ENCODE measurements at regions not wholly inside any gene's neighbourhood (a gene's known extent, or its start where the extent isn't known, plus 50 kb on each side); places are given as distances from the start of the nearest gene placed in this dataset.
"Not testable (repeated sequence)": the region's sequence is repeated elsewhere in the genome, so short reads cannot be mapped to it uniquely, and the experiment has no call there.

- DNase-seq (ENCODE audit: low spot score) = no peak
Measured at GRCh38 chr21:38112219-38112789, 144.5 kb upstream of the KCNJ15 start.

- DNase-seq (ENCODE audit: low spot score) = no peak
Measured at GRCh38 chr21:38114717-38115333, 142.0 kb upstream of the KCNJ15 start.

- DNase-seq (ENCODE audit: low spot score) = no peak
Measured at GRCh38 chr21:38115870-38116269, 140.9 kb upstream of the KCNJ15 start.

GRCh38 chr21:38119793-38120192, 137.0 kb upstream of the KCNJ15 start:
- no peak for DNase-seq (ENCODE audit: low spot score)

GRCh38 chr21:38120679-38120983, 136.2 kb upstream of the KCNJ15 start:
- not testable (repeated sequence) for DNase-seq (ENCODE audit: low spot score)

- no peak for DNase-seq (ENCODE audit: low spot score)
Measured at GRCh38 chr21:38120984-38121855, 135.6 kb upstream of the KCNJ15 start.

GRCh38 chr21:38121888-38122720, 134.7 kb upstream of the KCNJ15 start:
- DNase-seq (ENCODE audit: low spot score) = no peak

- DNase-seq (ENCODE audit: low spot score) = no peak
Measured at GRCh38 chr21:38123626-38124025, 133.2 kb upstream of the KCNJ15 start.

- peak; percentile 69 for DNase-seq (ENCODE audit: low spot score)
Measured at GRCh38 chr21:38126666-38127303, 130.0 kb upstream of the KCNJ15 start.

- no peak for DNase-seq (ENCODE audit: low spot score)
Measured at GRCh38 chr21:38129711-38130110, 127.1 kb upstream of the KCNJ15 start.

GRCh38 chr21:38133240-38133639, 123.6 kb upstream of the KCNJ15 start:
- DNase-seq (ENCODE audit: low spot score) = no peak

GRCh38 chr21:38134084-38134873, 122.5 kb upstream of the KCNJ15 start:
- DNase-seq (ENCODE audit: low spot score) = no peak

GRCh38 chr21:38136201-38136600, 120.6 kb upstream of the KCNJ15 start:
- peak; percentile 22 for DNase-seq (ENCODE audit: low spot score)

- DNase-seq (ENCODE audit: low spot score) = no peak
Measured at GRCh38 chr21:38139380-38140168, 117.2 kb upstream of the KCNJ15 start.

- DNase-seq (ENCODE audit: low spot score) = peak; percentile 54
Measured at GRCh38 chr21:38140207-38140903, 116.4 kb upstream of the KCNJ15 start.

GRCh38 chr21:38142224-38142623, 114.6 kb upstream of the KCNJ15 start:
- DNase-seq (ENCODE audit: low spot score) = no peak

GRCh38 chr21:38144193-38144592, 112.6 kb upstream of the KCNJ15 start:
- no peak for DNase-seq (ENCODE audit: low spot score)

- DNase-seq (ENCODE audit: low spot score) = no peak
Measured at GRCh38 chr21:38145104-38145503, 111.7 kb upstream of the KCNJ15 start.

- DNase-seq (ENCODE audit: low spot score) = no peak
Measured at GRCh38 chr21:38147391-38147790, 109.4 kb upstream of the KCNJ15 start.

GRCh38 chr21:38148046-38148445, 108.7 kb upstream of the KCNJ15 start:
- no peak for DNase-seq (ENCODE audit: low spot score)
